GM18505 (cell line): ENCODE measurements at regions not wholly inside any gene's neighbourhood (a gene's known extent, or its start where the extent isn't known, plus 50 kb on each side); places are given as distances from the start of the nearest gene placed in this dataset.

Source experiments
- ATAC-seq: cut with Tn5 transposase; IDR thresholded peaks from one replicate; pipeline ENCODE4 v1.9.1; 2021; ENCODE audit not compliant: unreplicated experiment
- POLR2A ChIP-seq: IDR thresholded peaks from 4 replicates; pipeline ENCODE4 v1.6.1; 2011; ENCODE audit warnings: borderline replicate concordance; ENCODE audit not compliant: insufficient read depth, insufficient read length; ENCODE audit errors: extremely low read depth

- ATAC-seq, result no peak
- TF ChIP-seq POLR2A, result no peak
Measured at GRCh38 chr4:11297627-11298026, 131.1 kb downstream of the HS3ST1 start.

GRCh38 chr4:11297201-11297600 is 131.5 kb downstream of the HS3ST1 start:
- no peak for ATAC-seq
- TF ChIP-seq POLR2A, result no peak

GRCh38 chr4:11293866-11294265 is 134.8 kb downstream of the HS3ST1 start:
- TF ChIP-seq POLR2A, result no peak
- ATAC-seq, result no peak

- ATAC-seq, result no peak
- TF ChIP-seq POLR2A, result no peak
Measured at GRCh38 chr4:11287055-11287454, 141.6 kb downstream of the HS3ST1 start.

- peak; percentile 86 for ATAC-seq
- no peak for TF ChIP-seq POLR2A
Measured at GRCh38 chr4:11286533-11286932, 142.2 kb downstream of the HS3ST1 start.

GRCh38 chr4:11281720-11282119 is 147.0 kb downstream of the HS3ST1 start:
- no peak for ATAC-seq
- no peak for TF ChIP-seq POLR2A

GRCh38 chr4:11271263-11271662 is 157.4 kb downstream of the HS3ST1 start:
- no peak for ATAC-seq
- TF ChIP-seq POLR2A, result no peak

- ATAC-seq, result no peak
- no peak for TF ChIP-seq POLR2A
Measured at GRCh38 chr4:11268149-11268548, 160.5 kb downstream of the HS3ST1 start.

- TF ChIP-seq POLR2A, result no peak
- no peak for ATAC-seq
Measured at GRCh38 chr4:11264841-11265240, 163.9 kb downstream of the HS3ST1 start.

DNA sequence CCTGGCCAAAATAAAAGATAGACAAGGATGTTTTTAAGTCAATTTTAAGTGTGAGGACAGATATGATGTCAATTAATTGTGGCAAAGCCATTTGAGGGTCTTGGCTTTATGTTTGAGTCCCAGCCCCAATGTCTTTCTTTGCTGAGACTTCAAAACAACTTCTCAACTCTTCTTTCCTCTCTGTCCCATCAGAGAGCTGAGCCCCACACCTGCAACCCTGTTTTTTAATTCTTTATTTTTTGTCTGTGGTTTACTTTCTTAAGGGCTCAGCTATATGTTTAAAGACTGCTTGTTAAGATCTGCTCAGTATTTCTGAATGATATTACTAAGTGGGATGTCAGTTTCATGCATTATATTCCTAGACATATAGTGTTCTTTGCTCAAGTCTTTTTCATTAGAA is 164.3 kb downstream of the HS3ST1 start:
- TF ChIP-seq POLR2A, result no peak

GRCh38 chr4:11263208-11263607 is 165.5 kb downstream of the HS3ST1 start:
- TF ChIP-seq POLR2A, result no peak

More for the DNA sequence above, 164.3 kb downstream of the HS3ST1 start:
- ATAC-seq, result no peak

GRCh38 chr4:11261066-11261850 is 167.4 kb downstream of the HS3ST1 start:
- TF ChIP-seq POLR2A, result no peak

More at GRCh38 chr4:11263208-11263607, 165.5 kb downstream of the HS3ST1 start:
- ATAC-seq, result no peak

DNA sequence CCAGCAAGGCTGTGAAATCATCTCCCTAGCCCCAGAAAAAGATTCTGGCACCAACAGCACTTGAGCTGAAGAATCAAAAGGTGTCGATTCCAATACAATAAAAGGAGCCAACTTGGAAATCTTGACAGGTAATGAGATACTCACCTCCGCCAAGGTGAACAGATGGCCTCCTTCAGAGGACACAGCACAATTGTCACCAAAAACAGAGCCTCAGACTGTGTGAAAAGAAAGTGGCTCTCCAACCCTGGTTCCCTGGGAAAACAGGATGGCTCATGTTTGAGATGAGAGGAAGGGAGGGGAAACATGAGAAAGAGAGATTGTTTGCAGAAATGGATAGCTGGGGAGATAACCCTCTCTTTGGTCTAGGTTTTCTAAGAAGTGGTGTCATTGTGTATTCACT is 168.9 kb downstream of the HS3ST1 start:
- ATAC-seq, result no peak
- TF ChIP-seq POLR2A, result no peak

More at GRCh38 chr4:11261066-11261850, 167.4 kb downstream of the HS3ST1 start:
- ATAC-seq, result no peak

- ATAC-seq, result peak; percentile 61
- no peak for TF ChIP-seq POLR2A
Measured at GRCh38 chr4:11252149-11252548, 176.5 kb downstream of the HS3ST1 start.
